Dendritic cell treated with granulocyte-macrophage colony-stimulating factor and Interleukin-4, amounts not matched to agents 40 ng/mL and 50 ng/mL, for 4 days (primary cell): ENCODE measurements at regions not wholly inside any gene's neighbourhood (a gene's known extent, or its start where the extent isn't known, plus 50 kb on each side); places are given as distances from the start of the nearest gene placed in this dataset.

Experiments used
- H3K27ac Mint-ChIP-seq: one replicate; pipeline ENCODE4 v1.8.0; 2022; ENCODE audit warnings: mild to moderate bottlenecking, mixed read lengths
- H3K27me3 Mint-ChIP-seq: one replicate; pipeline ENCODE4 v1.8.0; 2022; ENCODE audit warnings: mild to moderate bottlenecking, mixed read lengths
- H3K36me3 Mint-ChIP-seq: one replicate; pipeline ENCODE4 v1.8.0; 2022; ENCODE audit warnings: low read depth, mixed read lengths
- H3K4me1 Mint-ChIP-seq: one replicate; pipeline ENCODE4 v1.8.0; 2022; ENCODE audit warnings: low read depth, mixed read lengths
- H3K4me3 Mint-ChIP-seq: one replicate; pipeline ENCODE4 v1.8.0; 2022; ENCODE audit warnings: mild to moderate bottlenecking, moderate library complexity, mixed read lengths
- H3K9me3 Mint-ChIP-seq: one replicate; pipeline ENCODE4 v1.8.0; 2022; ENCODE audit warnings: mixed read lengths
- intact Hi-C: fragments of 100-400 bp; cut with micrococcal nuclease; formaldehyde crosslinking; loops from one replicate; pipeline ENCODE4 v1.15.0; 2022

- intact Hi-C loops = no loop called here
- Mint-ChIP-seq H3K9me3 (no peaks in the 10 kb centered on the region), H3K36me3 (no peaks in the 10 kb centered on the region), H3K4me1 (peaks cover 11% of the 10 kb centered on the region), H3K27me3 (peaks cover 20% of the 10 kb centered on the region), H3K4me3 (no peak overlapping the region), H3K27ac (no peak overlapping the region)
Measured at GRCh38 chr13:40490086-40490758, 176.2 kb downstream of the FOXO1 start.

- Mint-ChIP-seq H3K4me3 (no peak overlapping the region), H3K9me3 (no peaks in the 10 kb centered on the region), H3K36me3 (no peaks in the 10 kb centered on the region), H3K27ac (no peak overlapping the region), H3K27me3 (peaks cover 28% of the 10 kb centered on the region), H3K4me1 (peaks cover 13% of the 10 kb centered on the region)
- intact Hi-C loops = no loop called here
Measured at GRCh38 chr13:40492511-40492910, 173.9 kb downstream of the FOXO1 start.

- Mint-ChIP-seq H3K36me3 (no peaks in the 10 kb centered on the region), H3K27me3 (peaks cover 32% of the 10 kb centered on the region), H3K9me3 (no peaks in the 10 kb centered on the region), H3K27ac (no peak overlapping the region), H3K4me3 (no peak overlapping the region), H3K4me1 (peaks cover 13% of the 10 kb centered on the region)
- intact Hi-C loops = no loop called here
Measured at GRCh38 chr13:40494513-40494912, 171.9 kb downstream of the FOXO1 start.

- no peaks in the 10 kb centered on the region for H3K9me3 Mint-ChIP-seq
- H3K4me3 Mint-ChIP-seq = no peak overlapping the region
- peaks cover 27% of the 10 kb centered on the region for H3K27me3 Mint-ChIP-seq
- peaks cover 13% of the 10 kb centered on the region for H3K4me1 Mint-ChIP-seq
- H3K36me3 Mint-ChIP-seq = no peaks in the 10 kb centered on the region
- intact Hi-C loops = no loop called here
- H3K27ac Mint-ChIP-seq = no peak overlapping the region
Measured at GRCh38 chr13:40494946-40495620, 171.4 kb downstream of the FOXO1 start.

- H3K4me1 Mint-ChIP-seq = peaks cover 13% of the 10 kb centered on the region
- no peaks in the 10 kb centered on the region for H3K9me3 Mint-ChIP-seq
- intact Hi-C loops = no loop called here
- no peaks in the 10 kb centered on the region for H3K36me3 Mint-ChIP-seq
- H3K4me3 Mint-ChIP-seq = no peak overlapping the region
- H3K27me3 Mint-ChIP-seq = peaks cover 26% of the 10 kb centered on the region
- no peak overlapping the region for H3K27ac Mint-ChIP-seq
Measured at GRCh38 chr13:40495621-40496001, 170.8 kb downstream of the FOXO1 start.

- Mint-ChIP-seq H3K4me3 (no peak overlapping the region), H3K36me3 (no peaks in the 10 kb centered on the region), H3K27ac (no peak overlapping the region), H3K4me1 (peaks cover 13% of the 10 kb centered on the region), H3K9me3 (no peaks in the 10 kb centered on the region), H3K27me3 (peaks cover 26% of the 10 kb centered on the region)
- intact Hi-C loops = no loop called here
Measured at GRCh38 chr13:40496035-40496810, 170.2 kb downstream of the FOXO1 start.

GRCh38 chr13:40498461-40498860 is 168.0 kb downstream of the FOXO1 start:
- H3K36me3 Mint-ChIP-seq = no peaks in the 10 kb centered on the region
- H3K27ac Mint-ChIP-seq = no peak overlapping the region
- H3K4me1 Mint-ChIP-seq = peaks cover 13% of the 10 kb centered on the region
- H3K4me3 Mint-ChIP-seq = no peak overlapping the region
- intact Hi-C loops = no loop called here
- peaks cover 21% of the 10 kb centered on the region for H3K27me3 Mint-ChIP-seq
- no peaks in the 10 kb centered on the region for H3K9me3 Mint-ChIP-seq

- intact Hi-C loops = no loop called here
- H3K36me3 Mint-ChIP-seq = no peaks in the 10 kb centered on the region
- peaks cover 7% of the 10 kb centered on the region for H3K4me1 Mint-ChIP-seq
- no peak overlapping the region for H3K27ac Mint-ChIP-seq
- H3K27me3 Mint-ChIP-seq = peaks cover 23% of the 10 kb centered on the region
- no peak overlapping the region for H3K4me3 Mint-ChIP-seq
- H3K9me3 Mint-ChIP-seq = no peaks in the 10 kb centered on the region
Measured at GRCh38 chr13:40502236-40502635, 164.2 kb downstream of the FOXO1 start.

- Mint-ChIP-seq H3K4me1 (peaks cover 14% of the 10 kb centered on the region), H3K36me3 (no peaks in the 10 kb centered on the region), H3K9me3 (no peaks in the 10 kb centered on the region), H3K27ac (no peak overlapping the region), H3K4me3 (no peak overlapping the region), H3K27me3 (peaks cover 15% of the 10 kb centered on the region)
- intact Hi-C loops = no loop called here
Measured at GRCh38 chr13:40503011-40503410, 163.4 kb downstream of the FOXO1 start.

GRCh38 chr13:40503966-40504591 is 162.4 kb downstream of the FOXO1 start:
- peaks cover 16% of the 10 kb centered on the region for H3K4me1 Mint-ChIP-seq
- H3K27me3 Mint-ChIP-seq = peaks cover 11% of the 10 kb centered on the region
- no peaks in the 10 kb centered on the region for H3K36me3 Mint-ChIP-seq
- intact Hi-C loops = no loop called here
- H3K27ac Mint-ChIP-seq = no peak overlapping the region
- no peak overlapping the region for H3K4me3 Mint-ChIP-seq
- no peaks in the 10 kb centered on the region for H3K9me3 Mint-ChIP-seq

- Mint-ChIP-seq H3K27ac (no peak overlapping the region), H3K36me3 (no peaks in the 10 kb centered on the region), H3K27me3 (peaks cover 11% of the 10 kb centered on the region), H3K4me1 (peaks cover 16% of the 10 kb centered on the region), H3K9me3 (no peaks in the 10 kb centered on the region), H3K4me3 (no peak overlapping the region)
- intact Hi-C loops = no loop called here
Measured at GRCh38 chr13:40504641-40505040, 161.8 kb downstream of the FOXO1 start.

- intact Hi-C loops = no loop called here
- H3K4me1 Mint-ChIP-seq = peaks cover 16% of the 10 kb centered on the region
- peaks cover 11% of the 10 kb centered on the region for H3K27me3 Mint-ChIP-seq
- H3K27ac Mint-ChIP-seq = no peak overlapping the region
- no peaks in the 10 kb centered on the region for H3K9me3 Mint-ChIP-seq
- H3K4me3 Mint-ChIP-seq = no peak overlapping the region
- no peaks in the 10 kb centered on the region for H3K36me3 Mint-ChIP-seq
Measured at GRCh38 chr13:40505196-40505595, 161.2 kb downstream of the FOXO1 start.
